ENCODE measurements at regions not wholly inside any gene's neighbourhood (a gene's known extent, or its start where the extent isn't known, plus 50 kb on each side); places are given as distances from the start of the nearest gene placed in this dataset.
"Not testable (repeated sequence)": the region's sequence is repeated elsewhere in the genome, so short reads cannot be mapped to it uniquely, and the experiment has no call there.

- DNase-seq (ENCODE audit: low spot score), result no peak
Observed at GRCh38 chr21:33972539-33972938, 56.9 kb upstream of the ATP5PO start.

GRCh38 chr21:33971492-33972013, 55.9 kb upstream of the ATP5PO start:
- no peak for DNase-seq (ENCODE audit: low spot score)

- DNase-seq (ENCODE audit: low spot score), result no peak
Observed at GRCh38 chr21:33969581-33969980, 54.0 kb upstream of the ATP5PO start.

GRCh38 chr21:33968995-33969348, 53.4 kb upstream of the ATP5PO start:
- no peak for DNase-seq (ENCODE audit: low spot score)

GRCh38 chr21:33968080-33968994, 52.7 kb upstream of the ATP5PO start:
- peak; percentile 40 for DNase-seq (ENCODE audit: low spot score)

GRCh38 chr21:33967086-33967571, 51.5 kb upstream of the ATP5PO start:
- DNase-seq (ENCODE audit: low spot score), result no peak

GRCh38 chr21:33966324-33966949, 50.8 kb upstream of the ATP5PO start:
- DNase-seq (ENCODE audit: low spot score), result no peak

GRCh38 chr21:33965662-33966061, 50.1 kb upstream of the ATP5PO start:
- not testable (repeated sequence) for DNase-seq (ENCODE audit: low spot score)

Data from mucosa of gallbladder (tissue), 1 donor.